GM19455 (cell line): ENCODE measurements at regions not wholly inside any gene's neighbourhood (a gene's known extent, or its start where the extent isn't known, plus 50 kb on each side); places are given as distances from the start of the nearest gene placed in this dataset.
A peak's percentile ranks its signal among the peaks of the same experiment; 100 is the strongest.

ENCODE experiments used
- ATAC-seq: cut with Tn5 transposase; IDR thresholded peaks from one replicate; pipeline ENCODE4 v1.9.1; 2021; ENCODE audit not compliant: unreplicated experiment

- no peak for ATAC-seq
These were observed 86.6 kb upstream of the NR4A3 start for GRCh38 chr9:99735041-99735440.

DNA sequence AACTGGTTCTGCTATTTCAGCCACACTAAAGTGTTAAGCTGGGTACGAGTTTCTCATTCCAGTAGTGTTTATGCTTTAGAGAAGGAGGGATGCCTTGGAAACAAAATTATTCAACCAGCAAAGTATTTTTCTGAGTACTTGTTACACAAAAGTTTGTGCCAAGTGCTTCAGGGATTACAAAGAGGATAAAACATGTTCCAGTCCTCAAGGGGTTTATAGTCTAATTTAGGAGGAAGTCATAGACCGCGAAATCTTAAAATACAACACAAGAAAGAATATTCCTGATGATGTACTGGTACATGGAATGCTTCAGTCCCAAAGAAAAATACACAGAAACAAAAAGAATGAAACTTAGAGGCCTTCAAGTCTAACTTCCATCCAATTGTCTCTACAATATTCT lies 85.4 kb upstream of the NR4A3 start:
- ATAC-seq = no peak

DNA sequence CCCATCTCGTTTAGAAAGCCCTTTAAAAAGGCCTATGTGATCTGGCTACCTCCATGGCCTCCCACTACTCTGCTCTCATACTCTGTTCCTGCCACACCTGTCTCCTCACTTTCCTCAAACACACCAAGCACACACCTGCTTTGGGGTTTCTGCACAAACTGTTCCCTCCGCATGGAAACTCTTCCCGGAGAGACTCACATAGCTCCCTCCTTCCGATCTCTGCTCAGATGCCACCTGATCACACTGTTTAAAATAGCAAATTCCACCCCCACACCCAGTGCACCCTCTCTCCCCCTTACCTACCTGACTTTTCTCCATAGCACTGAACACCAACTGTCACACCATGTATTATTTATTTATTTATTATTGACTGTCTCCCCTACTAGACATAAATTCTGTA lies 84.0 kb upstream of the NR4A3 start:
- no peak for ATAC-seq

DNA sequence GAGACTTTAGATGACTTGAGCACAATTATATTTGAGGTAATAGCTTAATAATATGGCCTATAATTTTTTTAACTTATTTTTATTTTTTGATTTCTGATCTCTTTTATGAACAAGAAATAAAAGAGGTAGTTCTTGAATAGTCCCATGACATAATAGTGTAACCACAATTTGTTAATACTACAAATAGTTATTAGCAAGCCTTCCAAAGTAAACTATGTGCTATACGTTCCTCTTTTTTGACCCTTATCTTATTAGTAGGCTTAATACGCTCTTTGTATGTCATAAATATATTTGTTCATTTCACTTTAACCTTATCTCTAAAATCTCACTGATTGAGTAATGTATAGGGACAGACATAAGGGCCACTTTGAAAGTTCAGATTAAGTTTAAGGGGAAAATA lies 78.7 kb upstream of the NR4A3 start:
- no peak for ATAC-seq

DNA sequence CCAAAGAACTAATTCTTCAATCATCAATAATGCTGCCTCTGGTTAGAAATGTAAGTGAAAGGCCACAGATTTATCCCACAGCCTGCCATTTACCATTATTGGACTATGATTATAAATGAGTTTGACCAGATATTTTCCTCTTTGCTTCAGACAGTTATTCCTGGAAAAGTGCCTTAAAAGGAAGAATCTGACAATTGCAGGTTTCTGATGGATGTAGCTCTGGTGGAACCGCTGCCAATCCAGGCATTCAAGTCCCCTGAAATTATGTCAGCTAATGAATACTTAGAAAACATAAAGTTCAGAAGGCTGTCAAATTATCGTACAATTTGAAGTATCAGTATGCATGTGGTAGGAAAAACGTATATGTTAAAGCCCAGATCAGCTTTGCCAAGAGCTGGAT lies 78.2 kb upstream of the NR4A3 start:
- ATAC-seq = no peak

DNA sequence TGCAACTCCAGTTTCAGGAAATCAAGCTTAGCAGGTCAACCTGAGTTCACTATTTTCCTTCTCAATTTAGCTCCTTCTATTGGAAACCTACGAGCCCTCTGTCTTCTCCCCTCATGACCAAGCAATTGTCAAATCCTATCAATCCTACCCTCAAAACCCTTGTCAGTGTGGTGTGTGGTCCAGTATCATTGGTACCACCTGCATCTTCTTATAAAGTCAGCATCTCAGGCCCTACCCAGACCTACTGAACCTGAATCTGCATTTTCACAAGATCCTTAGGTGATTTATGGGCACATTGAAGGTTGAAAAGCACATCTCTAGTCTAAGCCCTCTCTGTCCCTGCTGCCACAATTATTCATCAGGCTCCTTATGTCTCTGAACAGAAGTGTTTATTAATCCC lies 77.6 kb upstream of the NR4A3 start:
- no peak for ATAC-seq

DNA sequence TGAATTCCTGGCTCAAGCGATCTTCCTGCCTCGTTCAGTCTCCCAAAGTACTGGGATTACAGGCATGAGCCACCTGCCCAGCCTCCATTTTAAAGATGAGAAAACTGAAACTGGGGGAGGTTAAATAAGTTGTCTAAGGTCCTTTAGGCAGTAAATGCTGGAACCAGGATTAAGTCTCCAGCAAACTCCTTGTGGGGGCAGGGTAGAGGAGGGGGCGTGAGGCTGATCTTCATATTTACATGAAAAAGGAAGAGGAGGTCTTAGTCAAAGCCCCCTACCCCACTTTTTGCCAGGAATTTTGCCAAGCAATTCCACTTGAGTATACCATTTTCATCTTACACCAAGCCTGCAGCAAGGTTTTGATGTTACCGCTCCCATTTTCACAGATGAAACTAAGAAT lies 76.6 kb upstream of the NR4A3 start:
- ATAC-seq = no peak

DNA sequence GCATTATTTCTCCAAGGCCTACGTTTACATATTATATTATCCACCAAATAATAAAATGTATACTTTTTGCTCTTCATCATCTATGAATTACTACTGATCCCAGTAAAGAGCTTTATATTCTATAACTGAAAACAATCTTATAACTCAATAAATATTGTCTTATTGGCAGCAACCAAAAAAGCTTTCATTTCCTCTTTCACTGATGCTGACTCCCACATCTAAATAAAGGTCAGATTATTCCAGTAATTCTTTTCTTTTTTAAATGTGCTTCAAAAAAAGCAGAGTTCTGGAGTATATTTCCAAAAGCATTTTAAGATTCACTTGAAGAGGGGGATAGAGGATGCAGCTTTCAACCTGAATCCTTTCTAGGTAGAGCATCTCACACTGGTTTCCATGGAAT lies 75.3 kb upstream of the NR4A3 start:
- ATAC-seq = no peak

DNA sequence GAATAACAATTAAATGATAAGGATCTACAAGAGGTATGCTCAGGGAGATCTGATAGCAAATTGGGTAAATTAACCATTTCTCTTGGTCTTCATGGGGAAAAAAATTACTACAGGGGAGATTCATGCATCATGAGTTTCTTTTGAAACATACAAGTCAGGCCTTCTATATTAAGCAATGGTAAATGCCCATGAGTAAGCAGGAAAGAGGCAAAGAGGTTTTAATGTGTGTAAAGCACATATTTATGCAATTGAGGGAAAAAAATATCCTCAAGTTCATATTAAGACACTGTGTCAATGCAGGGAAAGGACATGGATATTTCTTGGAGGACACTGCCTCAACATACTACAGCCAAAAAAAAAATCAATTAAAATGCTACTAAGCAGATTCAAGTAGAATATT lies 73.4 kb upstream of the NR4A3 start:
- ATAC-seq = no peak

GRCh38 chr9:99748676-99749075 lies 73.0 kb upstream of the NR4A3 start:
- no peak for ATAC-seq

GRCh38 chr9:99749641-99750040 lies 72.0 kb upstream of the NR4A3 start:
- no peak for ATAC-seq

DNA sequence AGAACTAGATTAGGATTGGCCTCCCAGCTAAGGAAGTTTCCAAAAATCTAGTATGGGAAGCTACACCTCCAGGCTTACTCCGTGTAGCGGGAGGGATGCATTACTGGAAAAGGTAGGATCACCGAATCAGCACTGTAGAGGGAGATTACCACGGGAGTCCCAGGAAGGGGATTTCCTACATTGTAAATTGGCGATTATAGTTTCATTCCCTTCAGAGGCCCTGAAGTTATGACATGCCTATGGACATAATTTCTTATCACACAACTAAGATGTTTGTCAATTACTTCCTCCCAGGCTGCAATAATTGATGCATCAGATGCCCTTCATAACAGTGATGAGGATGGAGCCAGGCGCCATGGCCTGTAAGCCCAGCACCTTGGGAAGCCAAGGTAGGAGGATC lies 71.2 kb upstream of the NR4A3 start:
- no peak for ATAC-seq

GRCh38 chr9:99752417-99753109 lies 69.1 kb upstream of the NR4A3 start:
- no peak for ATAC-seq

- ATAC-seq = no peak
These were observed 68.2 kb upstream of the NR4A3 start for GRCh38 chr9:99753436-99753835.

GRCh38 chr9:99760421-99760820 lies 61.3 kb upstream of the NR4A3 start:
- ATAC-seq = no peak

GRCh38 chr9:99762470-99762869 lies 59.2 kb upstream of the NR4A3 start:
- peak; percentile 99 for ATAC-seq
